Panc1 (cell line): ENCODE measurements at regions not wholly inside any gene's neighbourhood (a gene's known extent, or its start where the extent isn't known, plus 50 kb on each side); places are given as distances from the start of the nearest gene placed in this dataset.

Experiments used
- ATAC-seq: fragments of 200-7000 bp; cut with Tn5 transposase; 2 replicates; pipeline ENCODE4 v1.9.1; 2020; ENCODE audit warnings: mild to moderate bottlenecking, moderate library complexity
- BruUV-seq: library from RNA; stranded (reverse); fragments of 400-500 nt; replicated peaks from 2 replicates; lab custom pipeline; 2021; lab: Mats Ljungman, UMichigan
- CTCF ChIA-PET: fragments of 300-600 bp; sonication (Branson Sonifier 250); formaldehyde crosslinking; loops from one replicate; lab custom pipeline; 2022; ENCODE audit warnings: antibody characterized with exemption; lab: Charles Lee
- POLR2A ChIA-PET: fragments of 300-600 bp; sonication (Branson Sonifier 250); formaldehyde crosslinking; loops from one replicate; lab custom pipeline; 2022; ENCODE audit warnings: antibody characterized with exemption; lab: Charles Lee
- DNase-seq: peaks from one replicate; pipeline ENCODE4 v3.0.0-alpha.2; 2010; ENCODE audit warnings: low read depth, low spot score
- H3K27ac ChIP-seq: 2 replicates; pipeline ENCODE4 v1.5.1; 2011; ENCODE audit warnings: mild to moderate bottlenecking, low read length, inconsistent platforms
- H3K27me3 ChIP-seq: fragments of 200-500 bp; sonication (Bioruptor generic); 2 replicates; pipeline ENCODE4 v1.6.0; 2014; ENCODE audit warnings: low read length, inconsistent platforms; ENCODE audit not compliant: control insufficient read depth, insufficient read depth
- H3K36me3 ChIP-seq: fragments of 200-500 bp; sonication (Bioruptor generic); 2 replicates; pipeline ENCODE4 v1.5.1; 2014; ENCODE audit warnings: inconsistent platforms, mild to moderate bottlenecking, low read length, moderate library complexity; ENCODE audit not compliant: control insufficient read depth, insufficient read depth
- H3K4me1 ChIP-seq: 2 replicates; pipeline ENCODE4 v1.5.1; 2011; ENCODE audit warnings: inconsistent platforms, mild to moderate bottlenecking, low read length, moderate library complexity; ENCODE audit not compliant: control insufficient read depth, insufficient read depth
- H3K4me3 ChIP-seq, 2 experiments: 2 replicates each; pipeline ENCODE4 v1.5.1; 2011 to 2012; ENCODE audit warnings: low read depth in 2 of 2, low read length in 2 of 2, mild to moderate bottlenecking in 2 of 2, inconsistent platforms in 1 of 2, moderate library complexity in 1 of 2
- H3K9me3 ChIP-seq: fragments of 200-500 bp; sonication (Bioruptor generic); 2 replicates; pipeline ENCODE4 v1.5.1; 2014; ENCODE audit warnings: low read depth, mild to moderate bottlenecking, inconsistent platforms, low read length, moderate library complexity; ENCODE audit not compliant: control insufficient read depth, insufficient read depth
- POLR2AphosphoS5 ChIP-seq: IDR thresholded peaks from 2 replicates; pipeline ENCODE4 v1.6.1; 2012; ENCODE audit warnings: mild to moderate bottlenecking, low read depth, low read length, moderate library complexity
- SIN3A ChIP-seq: IDR thresholded peaks from 2 replicates; pipeline ENCODE4 v1.6.1; 2012; ENCODE audit warnings: low read depth, mild to moderate bottlenecking, low read length, moderate library complexity, borderline replicate concordance; ENCODE audit not compliant: insufficient read depth
- TCF7L2 ChIP-seq: IDR thresholded peaks from 2 replicates; pipeline ENCODE4 v1.6.1; 2011; ENCODE audit warnings: mild to moderate bottlenecking, low read depth, low read length, inconsistent platforms
- in situ Hi-C: cut with HindIII; loops from 2 replicates; pipeline ENCODE4 v1.10.0; 2016; ENCODE audit warnings: low sequenced_read_pairs, low pct_unique_long_range_greater_than_20kb
- intact Hi-C: fragments of 100-400 bp; cut with micrococcal nuclease; formaldehyde crosslinking; loops from one replicate; pipeline ENCODE4 v1.10.0; 2022; ENCODE audit not compliant: unreplicated experiment
- TF ChIP-seq, protein P1 (sequence below), 2 experiments: IDR thresholded peaks; 2 replicates each; pipeline ENCODE4 v1.6.1; 2011 to 2012; ENCODE audit warnings: low read depth in 2 of 2, control low read depth in 1 of 2, low read length in 1 of 2, mild to moderate bottlenecking in 1 of 2, moderate library complexity in 1 of 2; ENCODE audit not compliant: insufficient read depth in 1 of 2
- TF ChIP-seq, protein P2 (sequence below): fragments of 450-650 bp; IDR thresholded peaks from 2 replicates; pipeline ENCODE4 v1.5.1; 2017; ENCODE audit warnings: mild to moderate bottlenecking

DNA sequence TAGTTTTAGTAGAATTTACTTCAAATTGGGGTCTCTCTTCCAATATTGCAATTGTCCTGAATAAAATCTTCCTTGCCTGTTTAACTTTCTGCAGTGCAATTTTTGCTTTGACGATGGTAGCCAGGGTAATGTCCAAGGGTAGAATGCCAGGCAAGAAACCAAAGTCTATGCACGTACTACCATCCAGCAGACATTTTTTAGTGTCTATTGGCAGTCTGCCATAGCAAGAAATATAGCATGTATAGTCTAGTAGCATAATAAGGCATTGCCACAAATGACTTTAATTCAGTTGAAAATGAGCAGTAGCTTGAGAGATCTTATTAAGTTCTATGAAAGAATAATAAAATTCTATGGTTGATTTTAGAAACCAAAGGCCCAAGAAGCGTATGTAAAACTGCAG lies 62.3 kb upstream of the KCNQ5 start:
- DNase-seq (no peak), ATAC-seq (no peak)
- CTCF ChIA-PET = no interaction called here
- no peak overlapping the region for H3K4me3 ChIP-seq
- H3K27me3 ChIP-seq = no peaks in the 10 kb centered on the region
- in situ Hi-C loops (no loop called here), intact Hi-C loops (no loop called here)
- BruUV-seq = no TSS peak
- peaks cover 15% of the 10 kb centered on the region for H3K9me3 ChIP-seq
- POLR2A ChIA-PET = no interaction called here
- no peaks in the 10 kb centered on the region for H3K36me3 ChIP-seq
- no peak overlapping the region for H3K27ac ChIP-seq
- TF ChIP-seq POLR2AphosphoS5 (no peak), SIN3A (no peak)
- TF ChIP-seq, protein P1, sequence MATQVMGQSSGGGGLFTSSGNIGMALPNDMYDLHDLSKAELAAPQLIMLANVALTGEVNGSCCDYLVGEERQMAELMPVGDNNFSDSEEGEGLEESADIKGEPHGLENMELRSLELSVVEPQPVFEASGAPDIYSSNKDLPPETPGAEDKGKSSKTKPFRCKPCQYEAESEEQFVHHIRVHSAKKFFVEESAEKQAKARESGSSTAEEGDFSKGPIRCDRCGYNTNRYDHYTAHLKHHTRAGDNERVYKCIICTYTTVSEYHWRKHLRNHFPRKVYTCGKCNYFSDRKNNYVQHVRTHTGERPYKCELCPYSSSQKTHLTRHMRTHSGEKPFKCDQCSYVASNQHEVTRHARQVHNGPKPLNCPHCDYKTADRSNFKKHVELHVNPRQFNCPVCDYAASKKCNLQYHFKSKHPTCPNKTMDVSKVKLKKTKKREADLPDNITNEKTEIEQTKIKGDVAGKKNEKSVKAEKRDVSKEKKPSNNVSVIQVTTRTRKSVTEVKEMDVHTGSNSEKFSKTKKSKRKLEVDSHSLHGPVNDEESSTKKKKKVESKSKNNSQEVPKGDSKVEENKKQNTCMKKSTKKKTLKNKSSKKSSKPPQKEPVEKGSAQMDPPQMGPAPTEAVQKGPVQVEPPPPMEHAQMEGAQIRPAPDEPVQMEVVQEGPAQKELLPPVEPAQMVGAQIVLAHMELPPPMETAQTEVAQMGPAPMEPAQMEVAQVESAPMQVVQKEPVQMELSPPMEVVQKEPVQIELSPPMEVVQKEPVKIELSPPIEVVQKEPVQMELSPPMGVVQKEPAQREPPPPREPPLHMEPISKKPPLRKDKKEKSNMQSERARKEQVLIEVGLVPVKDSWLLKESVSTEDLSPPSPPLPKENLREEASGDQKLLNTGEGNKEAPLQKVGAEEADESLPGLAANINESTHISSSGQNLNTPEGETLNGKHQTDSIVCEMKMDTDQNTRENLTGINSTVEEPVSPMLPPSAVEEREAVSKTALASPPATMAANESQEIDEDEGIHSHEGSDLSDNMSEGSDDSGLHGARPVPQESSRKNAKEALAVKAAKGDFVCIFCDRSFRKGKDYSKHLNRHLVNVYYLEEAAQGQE (IDR thresholded peaks at IDR 0.05; ENCODE audit: insufficient read depth in 1 of 2, low read depth in 2 of 2, low read length in 1 of 2) = no peak
- TF ChIP-seq, protein P2, sequence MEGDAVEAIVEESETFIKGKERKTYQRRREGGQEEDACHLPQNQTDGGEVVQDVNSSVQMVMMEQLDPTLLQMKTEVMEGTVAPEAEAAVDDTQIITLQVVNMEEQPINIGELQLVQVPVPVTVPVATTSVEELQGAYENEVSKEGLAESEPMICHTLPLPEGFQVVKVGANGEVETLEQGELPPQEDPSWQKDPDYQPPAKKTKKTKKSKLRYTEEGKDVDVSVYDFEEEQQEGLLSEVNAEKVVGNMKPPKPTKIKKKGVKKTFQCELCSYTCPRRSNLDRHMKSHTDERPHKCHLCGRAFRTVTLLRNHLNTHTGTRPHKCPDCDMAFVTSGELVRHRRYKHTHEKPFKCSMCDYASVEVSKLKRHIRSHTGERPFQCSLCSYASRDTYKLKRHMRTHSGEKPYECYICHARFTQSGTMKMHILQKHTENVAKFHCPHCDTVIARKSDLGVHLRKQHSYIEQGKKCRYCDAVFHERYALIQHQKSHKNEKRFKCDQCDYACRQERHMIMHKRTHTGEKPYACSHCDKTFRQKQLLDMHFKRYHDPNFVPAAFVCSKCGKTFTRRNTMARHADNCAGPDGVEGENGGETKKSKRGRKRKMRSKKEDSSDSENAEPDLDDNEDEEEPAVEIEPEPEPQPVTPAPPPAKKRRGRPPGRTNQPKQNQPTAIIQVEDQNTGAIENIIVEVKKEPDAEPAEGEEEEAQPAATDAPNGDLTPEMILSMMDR = no peak
- no peaks in the 10 kb centered on the region; the same call in 1 of the 2 replicates for H3K4me1 ChIP-seq

DNA sequence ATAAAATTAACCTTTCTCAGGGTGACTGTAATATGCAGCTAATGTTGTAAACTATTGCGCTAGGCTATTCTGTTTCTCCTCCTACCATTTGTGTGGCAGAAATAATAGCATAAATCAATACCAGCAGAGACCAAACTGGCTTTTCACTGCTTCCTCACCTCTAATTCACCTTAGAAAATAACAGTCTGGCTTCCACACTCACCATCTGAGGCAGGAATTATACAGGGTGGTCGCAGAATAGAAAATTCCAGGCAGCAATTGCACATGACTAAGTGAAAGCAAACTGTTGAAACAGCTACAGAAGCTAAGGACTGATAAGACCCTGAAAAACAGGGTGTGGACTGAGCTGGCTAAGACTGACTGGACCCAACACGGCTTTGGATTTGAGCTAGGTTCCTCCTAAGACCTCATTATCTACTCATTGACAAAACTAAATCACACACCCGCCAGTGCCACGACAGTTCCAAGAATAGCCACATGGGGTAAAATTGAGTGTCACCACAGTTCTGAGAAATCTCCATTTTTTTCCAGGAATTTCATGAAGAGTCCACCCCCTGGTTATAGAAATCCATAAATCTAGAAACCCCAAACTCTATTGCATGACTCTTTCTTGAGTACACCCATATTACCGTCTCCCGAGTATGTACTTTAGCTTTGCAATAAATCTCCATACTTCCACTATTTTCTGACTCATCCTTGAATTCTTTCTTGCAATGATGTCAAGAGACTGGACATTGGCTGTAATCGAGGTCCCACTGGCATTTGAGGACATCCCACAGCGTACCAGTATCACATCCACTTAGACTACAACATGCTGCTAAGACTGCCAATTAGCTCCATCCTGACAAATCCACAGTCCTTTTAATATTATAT lies 60.9 kb upstream of the KCNQ5 start:
- peaks cover 15% of the 10 kb centered on the region for H3K9me3 ChIP-seq
- ChIA-PET POLR2A (no interaction called here), CTCF (no interaction called here)
- ATAC-seq = no peak
- H3K27me3 ChIP-seq = no peaks in the 10 kb centered on the region
- no TSS peak for BruUV-seq
- in situ Hi-C loops = no loop called here
- no peaks in the 10 kb centered on the region for H3K36me3 ChIP-seq
- no peak overlapping the region for H3K27ac ChIP-seq
- no peaks in the 10 kb centered on the region; the same call in 1 of the 2 replicates for H3K4me1 ChIP-seq
- no peak for DNase-seq
- intact Hi-C loops = no loop called here
- H3K4me3 ChIP-seq = no peak overlapping the region
- TF ChIP-seq, protein P1 (IDR thresholded peaks at IDR 0.05; ENCODE audit: insufficient read depth in 1 of 2, low read depth in 2 of 2, low read length in 1 of 2) = no peak
- TF ChIP-seq, protein P2 = peak; percentile 16; the same call in 1 of the 2 replicates
- TF ChIP-seq TCF7L2 (no peak), SIN3A (no peak)
